ENCODE measurements at regions not wholly inside any gene's neighbourhood (a gene's known extent, or its start where the extent isn't known, plus 50 kb on each side); places are given as distances from the start of the nearest gene placed in this dataset.

DNA sequence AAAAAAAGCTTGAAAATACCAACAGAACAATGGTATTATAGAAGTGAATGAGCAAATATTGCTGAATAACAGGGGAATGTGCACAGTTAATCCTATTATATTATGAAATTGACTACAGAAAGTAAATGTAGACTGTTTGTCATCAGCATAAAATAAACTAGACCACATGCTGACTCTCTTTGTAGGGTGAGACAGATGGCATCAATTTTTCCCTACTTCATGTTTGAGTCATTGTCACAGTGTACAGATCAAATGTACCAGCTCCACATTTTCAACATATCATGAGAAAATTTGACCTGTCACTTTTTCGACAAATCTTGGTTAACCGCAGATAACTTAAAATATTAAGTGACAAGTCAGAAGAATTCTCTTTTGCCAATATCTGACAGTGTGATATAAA lies 421.0 kb downstream of the RPL10L start:
- Mint-ChIP-seq H3K9me3 (peaks cover 0 to 8% (median 2%) of the 10 kb centered on the region in 7 donors), H3K27me3 (ENCODE audit: low read depth in 3 of 3) (no peaks in the 10 kb centered on the region), H3K4me1 (no peaks in the 10 kb centered on the region), H3K27ac (no peak overlapping the region), H3K4me3 (no peak overlapping the region), H3K36me3 (no peaks in the 10 kb centered on the region)
- Histone ChIP-seq H3K27ac (ENCODE audit: low read depth in 1 of 2, low read length in 2 of 2) (no peak overlapping the region), H3K9ac (ENCODE audit: insufficient read depth, low read length, poor library complexity, severe bottlenecking) (no peak overlapping the region), H3K4me1 (ENCODE audit: control insufficient read depth in 1 of 2, insufficient read depth in 2 of 2, low read length in 2 of 2) (no peaks in the 10 kb centered on the region), H4K20me1 (ENCODE audit: insufficient read depth, low read length) (no peaks in the 10 kb centered on the region), H2AFZ (ENCODE audit: insufficient read depth, low read depth, low read length, poor library complexity, severe bottlenecking) (no peak overlapping the region), H3K79me2 (ENCODE audit: insufficient read depth, low read length) (no peaks in the 10 kb centered on the region), H3K9me3 (replicated peaks in 1 of 2; ENCODE audit: control insufficient read depth in 1 of 2, insufficient read depth in 1 of 2, low read length in 2 of 2) (no peaks in the 10 kb centered on the region), H3K36me3 (replicated peaks in 1 of 2; ENCODE audit: control insufficient read depth in 1 of 2, insufficient read depth in 2 of 2, low read length in 2 of 2) (no peaks in the 10 kb centered on the region), H3K4me3 (replicated peaks in 1 of 3; ENCODE audit: low read depth in 2 of 3, low read length in 3 of 3) (no peak overlapping the region), H3K4me2 (replicated peaks; ENCODE audit: extremely low read depth, low read length, poor library complexity, severe bottlenecking) (no peak overlapping the region), H3K27me3 (ENCODE audit: control insufficient read depth in 2 of 2, insufficient read depth in 2 of 2, low read length in 2 of 2) (no peaks in the 10 kb centered on the region)
- no peak for TF ChIP-seq CTCF (IDR thresholded peaks at IDR 0.05)
- DNase-seq: no peak
- intact Hi-C loops (cut with micrococcal nuclease): no loop called here
- WGBS (ENCODE audit: insufficient coverage): no CpG with 5 or more reads among the region's 2 CpGs

DNA sequence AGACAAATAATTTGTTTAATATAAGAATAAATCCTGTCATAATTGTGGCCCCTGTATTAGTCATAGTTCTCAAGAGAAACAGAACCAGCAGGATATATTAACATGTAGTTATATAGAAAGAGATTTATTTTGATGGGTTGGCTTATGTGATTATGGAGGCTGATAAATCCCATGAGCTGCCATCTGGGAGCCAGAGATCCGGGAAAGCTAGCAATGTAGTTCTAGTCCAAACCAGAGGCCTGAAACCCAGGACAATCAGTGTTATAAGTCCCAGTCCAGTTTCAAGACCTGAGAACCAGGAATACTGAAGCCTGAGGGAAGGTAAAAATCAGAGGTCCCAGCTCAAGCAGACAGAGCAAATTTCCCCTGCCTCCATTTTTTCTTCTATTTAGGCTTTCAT lies 435.8 kb downstream of the RPL10L start:
- H3K9ac ChIP-seq (ENCODE audit: insufficient read depth, low read length, poor library complexity, severe bottlenecking): no peak overlapping the region
- Mint-ChIP-seq H3K36me3 (no peaks in the 10 kb centered on the region), H3K27me3 (ENCODE audit: low read depth in 3 of 3) (no peaks in the 10 kb centered on the region), H3K27ac (no peak overlapping the region), H3K4me1 (no peaks in the 10 kb centered on the region), H3K4me3 (no peak overlapping the region), H3K9me3 (peaks cover 0 to 6% (median 2%) of the 10 kb centered on the region in 7 donors)
- H3K4me2 ChIP-seq (replicated peaks; ENCODE audit: extremely low read depth, low read length, poor library complexity, severe bottlenecking): no peak overlapping the region
- intact Hi-C loops (cut with micrococcal nuclease): no loop called here
- H3K4me3 ChIP-seq (replicated peaks in 1 of 3; ENCODE audit: low read depth in 2 of 3, low read length in 3 of 3): no peak overlapping the region
- peaks cover 0 to 3% of the 10 kb centered on the region in 2 donors for H3K9me3 ChIP-seq (replicated peaks in 1 of 2; ENCODE audit: control insufficient read depth in 1 of 2, insufficient read depth in 1 of 2, low read length in 2 of 2)
- no peaks in the 10 kb centered on the region for H3K4me1 ChIP-seq (ENCODE audit: control insufficient read depth in 1 of 2, insufficient read depth in 2 of 2, low read length in 2 of 2)
- no peaks in the 10 kb centered on the region for H3K36me3 ChIP-seq (replicated peaks in 1 of 2; ENCODE audit: control insufficient read depth in 1 of 2, insufficient read depth in 2 of 2, low read length in 2 of 2)
- no peak for DNase-seq
- no peaks in the 10 kb centered on the region for H3K27me3 ChIP-seq (ENCODE audit: control insufficient read depth in 2 of 2, insufficient read depth in 2 of 2, low read length in 2 of 2)
- H3K27ac ChIP-seq (ENCODE audit: low read depth in 1 of 2, low read length in 2 of 2): no peak overlapping the region
- no peaks in the 10 kb centered on the region for H4K20me1 ChIP-seq (ENCODE audit: insufficient read depth, low read length)
- no peak overlapping the region for H2AFZ ChIP-seq (ENCODE audit: insufficient read depth, low read depth, low read length, poor library complexity, severe bottlenecking)
- WGBS (ENCODE audit: insufficient coverage): 83% methylated on average over 1 of the region's 1 CpG
- no peaks in the 10 kb centered on the region for H3K79me2 ChIP-seq (ENCODE audit: insufficient read depth, low read length)
- no peak for TF ChIP-seq CTCF (IDR thresholded peaks at IDR 0.05)
